ENCODE measurements at regions not wholly inside any gene's neighbourhood (a gene's known extent, or its start where the extent isn't known, plus 50 kb on each side); places are given as distances from the start of the nearest gene placed in this dataset.

DNA sequence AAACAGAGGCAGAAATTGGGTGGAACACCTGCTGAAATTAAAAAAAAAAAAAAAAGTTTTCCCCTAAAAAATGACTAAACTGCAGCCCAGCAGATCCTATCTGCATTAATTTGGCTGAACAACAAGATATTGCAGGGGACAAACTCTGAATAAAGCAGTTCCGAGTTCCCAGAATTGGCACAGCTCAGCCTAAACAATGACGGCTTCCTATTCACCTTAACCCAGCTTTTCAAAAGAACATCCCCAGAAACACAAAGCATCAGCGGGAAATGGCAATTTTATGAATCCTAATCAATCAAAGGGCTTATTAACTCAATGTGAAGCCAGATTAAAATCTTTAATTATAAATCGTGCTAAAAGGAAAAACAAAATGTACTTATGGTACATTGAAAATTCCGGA, 497.8 kb upstream of the ZFHX3 start:
- TF ChIP-seq EZH2 (IDR thresholded peaks at IDR 0.05; ENCODE audit: low read depth, unreplicated experiment) (no peak), POLR2AphosphoS5 (IDR thresholded peaks at IDR 0.05; ENCODE audit: low read depth) (no peak), REST (IDR thresholded peaks at IDR 0.05; ENCODE audit: unreplicated experiment) (no peak), ZNF331 (CRISPR knock-in tag; IDR thresholded peaks at IDR 0.05; ENCODE audit: low read depth) (no peak)
- TF ChIP-seq, protein P1, sequence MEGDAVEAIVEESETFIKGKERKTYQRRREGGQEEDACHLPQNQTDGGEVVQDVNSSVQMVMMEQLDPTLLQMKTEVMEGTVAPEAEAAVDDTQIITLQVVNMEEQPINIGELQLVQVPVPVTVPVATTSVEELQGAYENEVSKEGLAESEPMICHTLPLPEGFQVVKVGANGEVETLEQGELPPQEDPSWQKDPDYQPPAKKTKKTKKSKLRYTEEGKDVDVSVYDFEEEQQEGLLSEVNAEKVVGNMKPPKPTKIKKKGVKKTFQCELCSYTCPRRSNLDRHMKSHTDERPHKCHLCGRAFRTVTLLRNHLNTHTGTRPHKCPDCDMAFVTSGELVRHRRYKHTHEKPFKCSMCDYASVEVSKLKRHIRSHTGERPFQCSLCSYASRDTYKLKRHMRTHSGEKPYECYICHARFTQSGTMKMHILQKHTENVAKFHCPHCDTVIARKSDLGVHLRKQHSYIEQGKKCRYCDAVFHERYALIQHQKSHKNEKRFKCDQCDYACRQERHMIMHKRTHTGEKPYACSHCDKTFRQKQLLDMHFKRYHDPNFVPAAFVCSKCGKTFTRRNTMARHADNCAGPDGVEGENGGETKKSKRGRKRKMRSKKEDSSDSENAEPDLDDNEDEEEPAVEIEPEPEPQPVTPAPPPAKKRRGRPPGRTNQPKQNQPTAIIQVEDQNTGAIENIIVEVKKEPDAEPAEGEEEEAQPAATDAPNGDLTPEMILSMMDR (conservative IDR thresholded peaks at IDR 0.05; ENCODE audit: low read depth in 2 of 2) = no peak
- TF ChIP-seq, protein P2, sequence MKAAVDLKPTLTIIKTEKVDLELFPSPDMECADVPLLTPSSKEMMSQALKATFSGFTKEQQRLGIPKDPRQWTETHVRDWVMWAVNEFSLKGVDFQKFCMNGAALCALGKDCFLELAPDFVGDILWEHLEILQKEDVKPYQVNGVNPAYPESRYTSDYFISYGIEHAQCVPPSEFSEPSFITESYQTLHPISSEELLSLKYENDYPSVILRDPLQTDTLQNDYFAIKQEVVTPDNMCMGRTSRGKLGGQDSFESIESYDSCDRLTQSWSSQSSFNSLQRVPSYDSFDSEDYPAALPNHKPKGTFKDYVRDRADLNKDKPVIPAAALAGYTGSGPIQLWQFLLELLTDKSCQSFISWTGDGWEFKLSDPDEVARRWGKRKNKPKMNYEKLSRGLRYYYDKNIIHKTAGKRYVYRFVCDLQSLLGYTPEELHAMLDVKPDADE (IDR thresholded peaks at IDR 0.05) = no peak
